SU-DHL-6 (cell line): ENCODE measurements at regions not wholly inside any gene's neighbourhood (a gene's known extent, or its start where the extent isn't known, plus 50 kb on each side); places are given as distances from the start of the nearest gene placed in this dataset.

Experiments used
- H2AFZ ChIP-seq: fragments of 200-600 bp; sonication (generic); 2 replicates; pipeline ENCODE4 v1.6.1; 2014; ENCODE audit warnings: low read depth, mild to moderate bottlenecking, moderate library complexity, mixed read lengths, antibody characterized with exemption, low read length; ENCODE audit not compliant: severe bottlenecking
- H3F3A ChIP-seq: fragments of 200-600 bp; shearing (Covaris generic); 2 replicates; pipeline ENCODE4 v1.6.0; 2016; ENCODE audit warnings: antibody characterized with exemption, mild to moderate bottlenecking; ENCODE audit not compliant: insufficient read depth
- H3K27ac ChIP-seq: fragments of 200-600 bp; sonication (generic); 2 replicates; pipeline ENCODE4 v1.5.1; 2016; ENCODE audit warnings: low read depth, mild to moderate bottlenecking, low read length, moderate library complexity, mixed read lengths
- H3K27me3 ChIP-seq: fragments of 200-600 bp; sonication (generic), shearing (Covaris generic); 2 replicates; pipeline ENCODE4 v1.6.0; 2014; ENCODE audit warnings: mild to moderate bottlenecking, low read length
- H3K36me3 ChIP-seq: fragments of 200-600 bp; sonication (generic); 2 replicates; pipeline ENCODE4 v1.6.1; 2014; ENCODE audit warnings: mild to moderate bottlenecking, low read length, mixed read lengths
- H3K4me2 ChIP-seq: fragments of 300-600, 200-600 bp; shearing (Covaris generic), sonication (generic); 2 replicates; pipeline ENCODE4 v1.6.0; 2014; ENCODE audit warnings: low read length, low read depth, mild to moderate bottlenecking; ENCODE audit not compliant: poor library complexity, severe bottlenecking
- H3K4me3 ChIP-seq: fragments of 200-600 bp; sonication (generic); 2 replicates; pipeline ENCODE4 v1.5.1; 2014; ENCODE audit warnings: antibody characterized with exemption, low read length, mild to moderate bottlenecking, mixed read lengths; ENCODE audit not compliant: insufficient read depth, poor library complexity, severe bottlenecking
- H3K79me2 ChIP-seq: fragments of 200-600 bp; sonication (generic); 2 replicates; pipeline ENCODE4 v1.6.1; 2014; ENCODE audit warnings: mild to moderate bottlenecking, low read length, moderate library complexity; ENCODE audit not compliant: insufficient read depth
- H3K9ac ChIP-seq: fragments of 200-600 bp; sonication (generic); 2 replicates; pipeline ENCODE4 v1.7.0; 2014; ENCODE audit warnings: mild to moderate bottlenecking, low read length
- H3K9me2 ChIP-seq: fragments of 200-600 bp; sonication (generic); replicated peaks from 2 replicates; pipeline ENCODE4 v1.6.1; 2014; ENCODE audit warnings: low read length; ENCODE audit not compliant: insufficient read depth
- H3K9me3 ChIP-seq: fragments of 200-600 bp; sonication (generic); 2 replicates; pipeline ENCODE4 v1.6.1; 2014; ENCODE audit warnings: low read length, mixed read lengths; ENCODE audit not compliant: insufficient read depth
- H4K20me1 ChIP-seq: fragments of 200-600 bp; sonication (generic); 2 replicates; pipeline ENCODE4 v1.6.1; 2014; ENCODE audit warnings: low read depth, mild to moderate bottlenecking, antibody characterized with exemption, low read length, moderate library complexity, mixed read lengths
- EZH2phosphoT487 ChIP-seq: fragments of 200-600 bp; sonication (generic), shearing (Covaris generic); conservative IDR thresholded peaks from 2 replicates; pipeline ENCODE4 v1.6.1; 2018; ENCODE audit warnings: mild to moderate bottlenecking, antibody characterized with exemption, low read length, moderate library complexity, mixed read lengths
- TF ChIP-seq, protein P1 (sequence below): fragments of 200-600 bp; sonication (generic); IDR thresholded peaks from one replicate; pipeline ENCODE4 v1.5.1; 2017; ENCODE audit warnings: antibody characterized with exemption, mild to moderate bottlenecking, low read length, moderate library complexity; ENCODE audit not compliant: insufficient read depth, poor library complexity, severe bottlenecking

DNA sequence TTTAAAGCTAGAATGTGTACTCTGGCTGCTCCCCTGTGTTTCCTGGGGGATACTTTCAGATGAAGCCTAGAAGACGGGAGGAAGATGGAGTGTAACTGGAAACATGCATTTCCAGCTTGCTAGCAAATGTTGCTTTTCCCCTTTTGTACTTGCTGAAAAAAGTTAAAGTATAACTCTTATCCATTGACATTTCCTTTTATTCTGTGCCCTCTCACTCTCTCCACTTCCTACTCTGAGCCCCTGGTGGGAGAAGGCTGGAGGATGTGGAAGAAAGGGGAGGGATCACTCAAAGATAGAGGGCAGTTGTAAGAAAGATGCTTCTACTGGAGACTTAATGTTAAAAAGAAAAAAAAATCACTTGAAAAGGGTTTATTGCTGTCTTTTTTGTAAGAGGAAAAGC lies 396.5 kb downstream of the DTHD1 start:
- H4K20me1 ChIP-seq: no peaks in the 10 kb centered on the region
- H3F3A ChIP-seq: no peaks in the 10 kb centered on the region
- H2AFZ ChIP-seq: no peak overlapping the region
- no peak overlapping the region for H3K4me3 ChIP-seq
- no peaks in the 10 kb centered on the region for H3K9me2 ChIP-seq
- no peak overlapping the region for H3K9ac ChIP-seq
- H3K79me2 ChIP-seq: no peaks in the 10 kb centered on the region
- no peaks in the 10 kb centered on the region for H3K27me3 ChIP-seq
- no peak overlapping the region for H3K4me2 ChIP-seq
- no peaks in the 10 kb centered on the region for H3K9me3 ChIP-seq
- no peaks in the 10 kb centered on the region for H3K36me3 ChIP-seq
- no peak overlapping the region for H3K27ac ChIP-seq
- TF ChIP-seq, protein P1, sequence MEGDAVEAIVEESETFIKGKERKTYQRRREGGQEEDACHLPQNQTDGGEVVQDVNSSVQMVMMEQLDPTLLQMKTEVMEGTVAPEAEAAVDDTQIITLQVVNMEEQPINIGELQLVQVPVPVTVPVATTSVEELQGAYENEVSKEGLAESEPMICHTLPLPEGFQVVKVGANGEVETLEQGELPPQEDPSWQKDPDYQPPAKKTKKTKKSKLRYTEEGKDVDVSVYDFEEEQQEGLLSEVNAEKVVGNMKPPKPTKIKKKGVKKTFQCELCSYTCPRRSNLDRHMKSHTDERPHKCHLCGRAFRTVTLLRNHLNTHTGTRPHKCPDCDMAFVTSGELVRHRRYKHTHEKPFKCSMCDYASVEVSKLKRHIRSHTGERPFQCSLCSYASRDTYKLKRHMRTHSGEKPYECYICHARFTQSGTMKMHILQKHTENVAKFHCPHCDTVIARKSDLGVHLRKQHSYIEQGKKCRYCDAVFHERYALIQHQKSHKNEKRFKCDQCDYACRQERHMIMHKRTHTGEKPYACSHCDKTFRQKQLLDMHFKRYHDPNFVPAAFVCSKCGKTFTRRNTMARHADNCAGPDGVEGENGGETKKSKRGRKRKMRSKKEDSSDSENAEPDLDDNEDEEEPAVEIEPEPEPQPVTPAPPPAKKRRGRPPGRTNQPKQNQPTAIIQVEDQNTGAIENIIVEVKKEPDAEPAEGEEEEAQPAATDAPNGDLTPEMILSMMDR: no peak
- no peak for TF ChIP-seq EZH2phosphoT487

DNA sequence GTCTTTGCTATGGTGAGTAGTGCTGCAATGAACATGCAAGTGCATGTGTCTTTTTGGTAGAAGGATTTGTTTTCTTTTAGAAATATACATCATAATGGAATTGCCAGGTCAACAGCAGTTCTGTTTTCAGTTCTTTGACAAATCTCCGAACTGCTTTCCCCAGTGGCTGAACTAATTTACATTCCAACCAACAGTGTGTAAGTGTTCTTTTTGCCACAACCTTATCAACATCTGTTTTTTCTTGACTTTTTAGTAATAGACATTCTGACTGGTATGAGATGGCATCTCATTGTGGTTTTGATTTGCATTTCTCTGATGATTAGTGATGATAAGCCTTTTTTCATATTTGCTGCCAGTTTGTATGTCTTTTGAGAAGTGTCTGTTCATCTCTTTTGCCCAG lies 406.3 kb downstream of the DTHD1 start:
- TF ChIP-seq EZH2phosphoT487: no peak
- TF ChIP-seq, protein P1: no peak

DNA sequence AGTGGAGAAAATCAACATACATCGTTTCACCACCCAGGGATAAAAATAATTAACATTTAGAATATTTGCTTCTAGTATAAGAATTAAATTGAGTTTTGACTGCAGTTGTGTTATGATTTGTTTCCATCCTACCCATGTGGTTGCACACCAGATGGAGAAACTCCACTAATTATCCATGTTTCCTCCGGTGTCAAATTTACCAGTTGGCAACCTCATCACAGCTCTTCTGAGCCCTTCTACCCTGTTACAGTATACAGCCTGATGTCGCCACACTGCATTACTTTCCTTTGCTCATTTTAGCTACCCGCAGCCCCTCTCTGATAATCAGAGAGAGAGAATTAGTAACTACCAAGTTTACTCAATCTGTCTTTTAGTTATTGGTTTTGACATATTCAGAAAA lies 411.2 kb downstream of the DTHD1 start:
- Histone ChIP-seq H3K9ac (no peak overlapping the region), H3K27ac (no peak overlapping the region), H3K4me3 (no peak overlapping the region), H3K9me3 (no peaks in the 10 kb centered on the region), H3K79me2 (no peaks in the 10 kb centered on the region), H2AFZ (no peak overlapping the region), H4K20me1 (no peaks in the 10 kb centered on the region), H3F3A (no peaks in the 10 kb centered on the region), H3K27me3 (no peaks in the 10 kb centered on the region), H3K9me2 (no peaks in the 10 kb centered on the region), H3K36me3 (no peaks in the 10 kb centered on the region), H3K4me2 (no peak overlapping the region)
- no peak for TF ChIP-seq EZH2phosphoT487
- TF ChIP-seq, protein P1: no peak

More for the DNA sequence above, 406.3 kb downstream of the DTHD1 start:
- H4K20me1 ChIP-seq: no peaks in the 10 kb centered on the region
- no peaks in the 10 kb centered on the region for H3K36me3 ChIP-seq
- H3K4me2 ChIP-seq: no peak overlapping the region
- no peak overlapping the region for H3K9ac ChIP-seq
- H2AFZ ChIP-seq: no peak overlapping the region
- H3K9me3 ChIP-seq: no peaks in the 10 kb centered on the region
- H3K27me3 ChIP-seq: no peaks in the 10 kb centered on the region
- H3F3A ChIP-seq: no peaks in the 10 kb centered on the region
- H3K79me2 ChIP-seq: no peaks in the 10 kb centered on the region
- no peaks in the 10 kb centered on the region for H3K9me2 ChIP-seq
- no peak overlapping the region for H3K4me3 ChIP-seq
- no peak overlapping the region for H3K27ac ChIP-seq
